HL-60 (cell line): ENCODE measurements at regions not wholly inside any gene's neighbourhood (a gene's known extent, or its start where the extent isn't known, plus 50 kb on each side); places are given as distances from the start of the nearest gene placed in this dataset.

Source experiments
- CTCF ChIP-seq: IDR thresholded peaks from one replicate; pipeline ENCODE4 v1.5.1; 2011; ENCODE audit warnings: low read length, control low read depth, inconsistent platforms; ENCODE audit not compliant: insufficient read depth
- GABPA ChIP-seq: IDR thresholded peaks from 2 replicates; pipeline ENCODE4 v1.6.1; 2012; ENCODE audit warnings: low read depth
- POLR2AphosphoS5 ChIP-seq: IDR thresholded peaks from 2 replicates; pipeline ENCODE4 v1.6.1; 2012; ENCODE audit warnings: low read depth
- REST ChIP-seq: IDR thresholded peaks from 2 replicates; pipeline ENCODE4 v1.6.1; 2012; ENCODE audit warnings: low read depth; ENCODE audit not compliant: insufficient replicate concordance
- SPI1 ChIP-seq: IDR thresholded peaks from 2 replicates; pipeline ENCODE4 v1.6.1; 2012; ENCODE audit warnings: low read depth, mild to moderate bottlenecking, borderline replicate concordance

GRCh38 chr1:208628022-208628914 lies 384.1 kb upstream of the PLXNA2 start:
- TF ChIP-seq CTCF (no peak), GABPA (no peak), REST (no peak), POLR2AphosphoS5 (no peak), SPI1 (no peak)
